ENCODE measurements at regions not wholly inside any gene's neighbourhood (a gene's known extent, or its start where the extent isn't known, plus 50 kb on each side); places are given as distances from the start of the nearest gene placed in this dataset.

- no peak for DNase-seq
Measured at GRCh38 chr5:6872441-6873160, 159.4 kb downstream of the TENT4A start.

GRCh38 chr5:6873359-6873758 lies 160.1 kb downstream of the TENT4A start:
- no peak for DNase-seq

GRCh38 chr5:6875376-6875775 lies 162.1 kb downstream of the TENT4A start:
- no peak for DNase-seq

- DNase-seq, result no peak
Measured at GRCh38 chr5:6877986-6878828, 165.0 kb downstream of the TENT4A start.

GRCh38 chr5:6885581-6885980 lies 172.3 kb downstream of the TENT4A start:
- no peak for DNase-seq

GRCh38 chr5:6886866-6887265 lies 173.6 kb downstream of the TENT4A start:
- peak; percentile 39 for DNase-seq

- DNase-seq, result no peak
Measured at GRCh38 chr5:6889030-6889429, 175.8 kb downstream of the TENT4A start.

- DNase-seq, result no peak
Measured at GRCh38 chr5:6899221-6899620, 186.0 kb downstream of the TENT4A start.

GRCh38 chr5:6900247-6901227 lies 187.3 kb downstream of the TENT4A start:
- no peak for DNase-seq

- DNase-seq, result no peak
Measured at GRCh38 chr5:6902094-6902493, 188.9 kb downstream of the TENT4A start.

GRCh38 chr5:6902597-6902996 lies 189.4 kb downstream of the TENT4A start:
- DNase-seq, result no peak

- DNase-seq, result no peak
Measured at GRCh38 chr5:6903934-6904333, 190.7 kb downstream of the TENT4A start.

GRCh38 chr5:6904860-6905259 lies 191.6 kb downstream of the TENT4A start:
- DNase-seq, result no peak

- no peak for DNase-seq
Measured at GRCh38 chr5:6905423-6905822, 192.2 kb downstream of the TENT4A start.

GRCh38 chr5:6905883-6906282 lies 192.7 kb downstream of the TENT4A start:
- no peak for DNase-seq

GRCh38 chr5:6907320-6907918 lies 194.2 kb downstream of the TENT4A start:
- no peak for DNase-seq

- no peak for DNase-seq
Measured at GRCh38 chr5:6909901-6910300, 196.7 kb downstream of the TENT4A start.

GRCh38 chr5:6910950-6911349 lies 197.7 kb downstream of the TENT4A start:
- no peak for DNase-seq

- no peak for DNase-seq
Measured at GRCh38 chr5:6914347-6914746, 201.1 kb downstream of the TENT4A start.

- no peak for DNase-seq
Measured at GRCh38 chr5:6915574-6915973, 202.3 kb downstream of the TENT4A start.

- no peak for DNase-seq
Measured at GRCh38 chr5:6918255-6918654, 205.0 kb downstream of the TENT4A start.

- no peak for DNase-seq
Measured at GRCh38 chr5:6920628-6921256, 207.5 kb downstream of the TENT4A start.

Measured in GF-D8 (cell line).